GM18867 (cell line): ENCODE measurements at regions not wholly inside any gene's neighbourhood (a gene's known extent, or its start where the extent isn't known, plus 50 kb on each side); places are given as distances from the start of the nearest gene placed in this dataset.
"Not testable (repeated sequence)": the region's sequence is repeated elsewhere in the genome, so short reads cannot be mapped to it uniquely, and the experiment has no call there.

ENCODE experiments used
- ATAC-seq: cut with Tn5 transposase; IDR thresholded peaks from one replicate; pipeline ENCODE4 v1.9.1; 2021; ENCODE audit warnings: mild to moderate bottlenecking, moderate library complexity; ENCODE audit not compliant: unreplicated experiment

DNA sequence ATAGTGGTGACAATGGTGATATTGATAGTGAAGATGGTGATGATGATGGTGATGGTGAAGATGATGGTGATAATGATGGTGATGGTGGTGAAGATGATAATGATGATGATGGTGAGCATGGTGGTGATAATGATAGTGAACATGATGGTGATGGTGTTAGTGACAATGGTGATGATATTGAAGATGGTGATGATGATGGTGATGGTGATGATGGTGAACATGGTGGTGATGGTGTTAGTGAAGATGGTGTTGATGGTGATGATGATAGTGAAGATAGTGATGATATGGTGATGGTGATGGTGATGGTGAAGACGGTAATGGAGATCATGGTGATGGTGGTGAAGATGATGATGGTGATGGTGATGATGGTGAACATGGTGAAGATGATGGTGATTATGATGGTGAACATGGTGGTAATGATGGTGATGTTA lies 259.2 kb downstream of the MATN1 start:
- ATAC-seq: no peak

GRCh38 chr1:30462826-30463425 lies 260.5 kb downstream of the MATN1 start:
- no peak for ATAC-seq

GRCh38 chr1:30462166-30462565 lies 261.2 kb downstream of the MATN1 start:
- no peak for ATAC-seq

GRCh38 chr1:30461640-30462039 lies 261.7 kb downstream of the MATN1 start:
- ATAC-seq: no peak

DNA sequence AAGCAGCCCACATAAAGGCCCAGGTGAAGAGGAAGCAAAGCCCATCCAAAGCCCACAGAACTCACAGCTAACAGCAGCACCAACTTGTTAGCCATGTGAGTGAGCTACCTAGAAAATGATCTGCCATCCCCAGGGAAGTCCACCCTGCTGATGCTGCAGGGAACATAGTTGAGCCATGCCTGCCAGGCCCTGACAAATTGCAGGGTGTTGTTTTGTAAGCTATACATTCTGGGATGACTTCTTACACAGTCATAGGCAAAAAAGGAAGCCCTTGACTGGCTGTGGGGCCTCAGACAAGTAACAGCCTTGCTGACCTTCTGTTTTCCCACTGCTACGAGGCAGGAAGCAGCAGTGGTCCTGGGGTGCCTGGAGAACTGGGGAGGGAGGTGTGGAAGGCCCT lies 262.7 kb downstream of the MATN1 start:
- no peak for ATAC-seq

DNA sequence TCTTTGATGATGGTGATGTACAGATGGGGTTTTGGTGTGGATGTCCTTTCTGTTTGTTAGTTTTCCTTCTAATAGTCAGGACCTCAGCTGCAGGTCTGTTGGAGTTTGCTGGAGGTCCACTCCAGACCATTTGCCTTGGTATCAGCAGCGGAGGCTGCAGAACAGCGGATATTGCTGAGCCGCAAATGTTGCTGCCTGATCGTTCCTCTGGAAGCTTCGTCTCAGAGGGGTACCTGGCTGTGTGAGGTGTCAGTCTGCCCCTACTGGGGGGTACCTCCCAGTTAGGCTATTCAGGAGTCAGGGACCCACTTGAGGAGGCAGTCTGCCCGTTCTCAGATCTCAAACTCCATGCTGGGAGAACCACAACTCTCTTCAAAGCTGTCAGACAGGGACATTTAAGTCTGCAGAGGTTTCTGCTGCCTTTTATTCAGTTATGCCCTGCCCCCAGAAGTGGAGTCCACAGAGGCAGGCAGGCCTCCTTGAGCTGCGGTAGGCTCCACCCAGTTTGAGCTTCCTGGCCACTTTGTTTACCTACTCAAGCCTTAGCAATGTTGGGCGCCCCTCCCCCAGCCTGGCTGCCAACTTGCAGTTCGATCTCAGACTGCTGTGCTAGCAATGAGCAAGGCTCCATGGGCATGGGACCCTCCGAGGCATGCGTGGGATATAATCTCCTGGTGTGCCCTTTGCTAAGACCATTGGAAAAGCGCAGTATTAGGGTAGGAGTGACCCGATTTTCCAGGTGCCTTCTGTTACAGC lies 264.5 kb downstream of the MATN1 start:
- ATAC-seq: not testable (repeated sequence)

DNA sequence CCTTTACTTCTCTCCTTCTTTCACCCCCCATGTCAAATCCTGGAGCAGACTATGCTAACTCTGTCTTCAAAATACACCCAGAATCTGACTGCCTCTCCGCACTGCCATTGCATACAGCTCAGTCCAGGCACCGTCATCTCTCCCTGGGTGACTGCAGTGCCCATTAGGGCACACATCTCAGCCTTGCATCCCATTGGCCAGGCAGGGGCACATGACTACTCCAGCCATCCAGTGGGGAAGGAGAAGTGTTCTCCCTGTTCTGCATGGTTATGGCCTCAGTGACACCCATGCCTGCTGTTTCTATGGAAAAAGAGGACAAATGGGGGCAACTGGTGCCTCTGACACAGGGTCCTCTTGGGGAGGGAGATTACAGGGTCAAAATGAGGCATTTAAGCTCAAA lies 270.5 kb downstream of the MATN1 start:
- ATAC-seq: no peak

DNA sequence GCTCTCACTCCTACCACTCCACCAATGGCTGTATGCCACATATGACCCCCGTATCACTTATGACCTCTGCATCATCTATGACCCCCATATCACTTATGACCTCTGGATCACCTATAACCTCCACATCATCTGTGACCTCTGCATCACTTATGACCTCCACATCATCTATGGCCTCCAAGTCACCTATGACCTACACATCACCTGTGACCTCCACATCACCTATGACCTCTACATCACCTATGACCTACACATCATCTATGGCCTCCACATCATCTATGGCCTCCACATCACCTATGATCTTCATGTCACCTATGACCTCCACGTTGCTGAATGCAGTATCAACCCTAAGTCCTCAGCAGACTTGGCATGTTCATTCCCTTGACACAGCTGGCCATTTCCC lies 271.2 kb downstream of the MATN1 start:
- ATAC-seq: no peak

DNA sequence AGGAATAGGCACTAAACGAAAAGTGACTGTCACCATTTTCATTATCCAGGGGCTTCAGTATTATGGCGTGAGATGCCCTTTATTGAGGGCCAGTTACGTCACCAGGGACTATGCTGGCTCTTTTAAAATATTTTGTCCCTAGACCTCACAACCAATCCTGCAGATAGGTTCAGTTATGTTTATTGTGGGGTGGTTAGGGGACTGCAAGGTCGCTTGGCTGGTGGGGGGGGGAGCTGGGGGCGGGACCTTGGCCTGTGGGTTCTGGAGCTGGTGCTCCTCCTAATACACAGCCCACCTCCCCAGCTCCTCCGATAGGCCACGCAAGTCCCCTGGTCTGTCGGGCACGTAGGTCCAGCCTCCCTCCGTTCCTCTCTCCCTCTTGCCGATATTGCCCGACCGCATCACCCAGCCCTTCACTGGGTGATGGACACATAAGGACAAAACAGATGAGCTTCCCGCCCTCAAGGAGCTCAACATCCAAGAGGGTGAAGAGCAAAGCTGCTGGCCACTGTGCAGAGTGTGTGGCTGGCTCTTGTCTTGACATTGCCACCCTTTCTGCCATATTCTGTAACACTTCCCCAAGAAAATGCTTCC lies 271.8 kb downstream of the MATN1 start:
- ATAC-seq: no peak

GRCh38 chr1:30450818-30451233 lies 272.6 kb downstream of the MATN1 start:
- ATAC-seq: no peak

- no peak for ATAC-seq
These were observed 273.1 kb downstream of the MATN1 start for GRCh38 chr1:30450148-30450817.

GRCh38 chr1:30449428-30450147 lies 273.8 kb downstream of the MATN1 start:
- ATAC-seq: no peak

DNA sequence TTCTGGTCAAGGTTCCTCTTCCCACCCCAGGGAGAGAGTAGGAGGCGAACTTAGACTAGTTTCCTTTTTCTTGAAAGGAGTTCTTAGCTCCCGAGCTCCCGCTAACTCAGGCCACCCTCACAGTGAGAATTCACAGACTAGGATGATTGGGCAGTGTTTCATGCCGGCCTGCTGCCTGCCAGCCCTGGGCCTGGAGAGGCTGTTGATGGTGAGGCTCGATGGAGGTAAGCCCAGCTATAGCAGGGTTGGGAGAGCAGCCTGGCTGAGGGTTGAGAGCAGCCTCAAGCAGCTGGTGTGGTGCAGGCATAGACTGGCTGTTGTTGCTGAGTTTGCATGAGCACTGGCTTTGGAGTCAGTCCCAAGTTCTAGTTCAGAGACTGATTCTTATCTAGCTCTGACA lies 274.4 kb downstream of the MATN1 start:
- no peak for ATAC-seq

DNA sequence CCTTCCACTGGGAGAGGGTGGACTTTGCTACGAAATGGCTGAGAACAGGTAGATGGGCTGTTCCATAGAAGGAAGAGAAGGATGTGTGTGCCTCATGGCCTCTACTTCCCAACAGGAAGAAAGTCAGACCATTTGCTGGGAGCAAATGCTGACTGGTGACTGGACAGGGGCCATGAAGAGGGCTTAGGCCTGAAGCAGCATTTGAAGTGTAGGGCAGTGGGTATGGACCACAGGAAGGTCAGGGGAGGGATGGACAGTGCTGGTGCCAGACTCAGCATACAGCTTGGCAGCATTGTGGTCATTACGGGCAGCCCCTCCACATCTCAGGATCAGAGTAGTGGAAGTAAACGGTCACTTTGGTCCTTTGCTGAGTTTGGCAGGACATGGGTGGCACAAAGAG lies 275.7 kb downstream of the MATN1 start:
- no peak for ATAC-seq

DNA sequence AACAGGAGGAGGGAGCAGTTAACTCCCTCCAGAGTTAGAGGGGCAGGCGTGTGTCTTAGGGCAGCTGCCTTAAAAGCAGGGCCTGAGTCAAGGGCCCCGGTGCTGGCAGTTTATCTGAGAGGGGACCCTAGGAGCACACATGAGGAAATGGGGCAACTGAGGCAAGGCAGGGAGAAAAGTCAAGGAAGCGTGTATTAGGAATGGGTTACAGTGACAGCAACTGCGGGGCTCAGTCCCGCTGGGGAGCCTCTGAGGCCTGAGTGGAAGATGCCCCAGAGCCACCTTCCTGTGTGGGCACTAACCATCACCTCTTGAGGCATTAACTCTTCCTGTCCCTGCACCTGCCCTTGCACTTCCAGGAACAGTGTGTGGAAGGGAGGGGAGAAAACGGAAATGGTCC lies 276.3 kb downstream of the MATN1 start:
- no peak for ATAC-seq

DNA sequence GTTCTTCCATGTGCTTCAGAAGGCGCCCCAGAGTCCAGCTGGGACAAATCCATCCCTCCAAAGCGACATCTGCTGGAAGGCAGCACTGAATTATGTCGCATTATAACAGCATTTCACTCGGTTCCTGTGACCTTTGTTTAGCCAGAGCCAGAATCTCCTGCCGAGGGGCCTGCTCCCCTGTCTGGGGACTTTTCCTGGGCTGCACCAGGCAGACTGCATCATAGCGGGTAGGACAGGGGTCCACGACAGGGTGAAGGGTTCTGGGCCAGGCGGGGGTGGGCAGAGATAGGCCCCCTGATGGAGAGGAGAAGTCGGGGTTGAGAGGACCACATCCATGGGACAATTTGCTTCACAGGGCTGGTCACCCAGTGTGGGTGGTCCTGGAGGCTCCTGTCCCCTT lies 276.9 kb downstream of the MATN1 start:
- no peak for ATAC-seq

- ATAC-seq: no peak
These were observed 277.3 kb downstream of the MATN1 start for GRCh38 chr1:30446095-30446494.

DNA sequence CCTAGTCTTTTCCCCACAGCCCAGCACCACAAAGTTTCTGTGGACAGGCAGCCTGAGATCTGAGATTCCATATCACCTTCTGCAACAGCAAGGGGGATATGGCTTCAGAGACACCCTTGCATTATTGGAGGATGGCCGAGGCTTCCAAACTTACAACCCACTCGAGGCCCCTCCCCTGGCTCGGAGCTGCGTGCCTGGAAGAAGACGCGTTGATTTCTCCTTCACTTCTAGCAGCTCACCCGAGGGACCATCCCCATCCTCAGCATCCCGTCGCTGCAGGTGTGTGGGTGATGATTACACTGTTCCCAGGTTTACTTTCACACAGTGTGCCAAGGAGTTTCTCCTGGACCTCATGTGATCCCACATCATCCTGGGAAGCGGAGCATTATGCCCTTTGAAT lies 277.9 kb downstream of the MATN1 start:
- no peak for ATAC-seq

- no peak for ATAC-seq
These were observed 278.5 kb downstream of the MATN1 start for GRCh38 chr1:30444850-30445249.

DNA sequence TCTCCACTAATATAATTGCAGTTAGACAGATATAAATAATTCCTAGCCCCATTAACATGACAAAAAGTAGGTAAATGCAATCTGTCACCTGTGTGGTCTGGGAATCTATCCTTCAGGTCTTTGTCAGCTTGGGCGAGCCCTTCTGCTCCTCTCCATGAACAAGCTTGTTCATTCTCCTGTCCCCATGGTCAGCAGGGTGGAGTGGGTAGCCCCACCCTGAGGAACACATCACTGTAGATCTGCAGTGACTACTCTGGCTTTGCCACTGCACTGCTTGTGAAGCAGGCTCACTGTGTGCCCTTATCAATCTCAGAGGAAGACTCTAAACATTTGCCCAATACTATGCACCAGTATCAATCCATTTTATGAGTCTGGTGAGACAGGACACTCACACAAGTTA lies 279.0 kb downstream of the MATN1 start:
- no peak for ATAC-seq

DNA sequence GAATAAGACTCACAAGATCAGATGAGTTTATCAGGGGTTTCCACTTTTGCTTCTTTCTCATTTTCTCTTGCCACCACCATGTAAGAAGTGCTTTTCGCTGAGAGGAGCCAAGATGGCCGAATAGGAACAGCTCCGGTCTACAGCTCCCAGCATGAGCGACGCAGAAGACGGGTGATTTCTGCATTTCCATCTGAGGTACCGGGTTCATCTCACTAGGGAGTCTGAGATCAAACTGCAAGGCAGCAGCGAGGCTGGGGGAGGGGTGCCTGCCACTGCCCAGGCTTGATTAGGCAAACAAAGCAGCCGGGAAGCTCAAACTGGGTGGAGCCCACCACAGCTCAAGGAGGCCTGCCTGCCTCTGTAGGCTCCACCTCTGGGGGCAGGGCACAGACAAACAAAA lies 285.1 kb downstream of the MATN1 start:
- ATAC-seq: not testable (repeated sequence)
